H9 (cell line): ENCODE measurements at regions not wholly inside any gene's neighbourhood (a gene's known extent, or its start where the extent isn't known, plus 50 kb on each side); places are given as distances from the start of the nearest gene placed in this dataset.

Experiments used
- DNase-seq: peaks from one replicate; pipeline ENCODE4 v3.0.0-alpha.2; 2017
- H2AFZ ChIP-seq: one replicate; pipeline ENCODE4 v1.6.1; 2013; ENCODE audit warnings: mild to moderate bottlenecking, low read length, control low read depth, moderate library complexity
- H2AK5ac ChIP-seq: 2 replicates; pipeline ENCODE4 v1.6.1; 2013; ENCODE audit warnings: low read length, control low read depth, mixed read lengths; ENCODE audit not compliant: insufficient read length
- H2BK120ac ChIP-seq: one replicate; pipeline ENCODE4 v1.6.1; 2013; ENCODE audit warnings: low read depth, mild to moderate bottlenecking, low read length, control low read depth, inconsistent platforms; ENCODE audit not compliant: poor library complexity, severe bottlenecking
- H2BK12ac ChIP-seq: 2 replicates; pipeline ENCODE4 v1.6.1; 2013; ENCODE audit warnings: low read length, control low read depth, mixed read lengths, low read depth; ENCODE audit not compliant: insufficient read length
- H2BK15ac ChIP-seq: 2 replicates; pipeline ENCODE4 v1.6.1; 2013; ENCODE audit warnings: low read depth, low read length, control low read depth
- H2BK20ac ChIP-seq: one replicate; pipeline ENCODE4 v1.6.1; 2013; ENCODE audit warnings: low read depth, mild to moderate bottlenecking, low read length, control low read depth, inconsistent platforms; ENCODE audit not compliant: poor library complexity, severe bottlenecking
- H2BK5ac ChIP-seq: 2 replicates; pipeline ENCODE4 v1.6.1; 2013; ENCODE audit warnings: low read length, control low read depth, mixed read lengths; ENCODE audit not compliant: insufficient read length
- H3K14ac ChIP-seq: 2 replicates; pipeline ENCODE4 v1.6.1; 2013; ENCODE audit warnings: low read length, control low read depth; ENCODE audit not compliant: insufficient read depth
- H3K18ac ChIP-seq: 2 replicates; pipeline ENCODE4 v1.6.1; 2013; ENCODE audit warnings: low read depth, mild to moderate bottlenecking, mixed read lengths, low read length, control low read depth; ENCODE audit not compliant: insufficient read length
- H3K23ac ChIP-seq: 2 replicates; pipeline ENCODE4 v1.6.1; 2013; ENCODE audit warnings: low read length, control low read depth, mixed read lengths, low read depth; ENCODE audit not compliant: insufficient read length
- H3K23me2 ChIP-seq: 2 replicates; pipeline ENCODE4 v1.6.1; 2013; ENCODE audit warnings: low read depth, mild to moderate bottlenecking, mixed read lengths, low read length, control low read depth; ENCODE audit not compliant: insufficient read length, poor library complexity, severe bottlenecking
- H3K27ac ChIP-seq: 2 replicates; pipeline ENCODE4 v1.5.1; 2013; ENCODE audit warnings: low read length, control low read depth, mixed read lengths, low read depth; ENCODE audit not compliant: insufficient read length
- H3K27me3 ChIP-seq: 2 replicates; pipeline ENCODE4 v1.6.1; 2013; ENCODE audit warnings: low read length, control low read depth, inconsistent platforms; ENCODE audit not compliant: insufficient read depth
- H3K4ac ChIP-seq: 2 replicates; pipeline ENCODE4 v1.6.1; 2013; ENCODE audit warnings: low read depth, mild to moderate bottlenecking, control low read depth, inconsistent platforms, low read length, moderate library complexity
- H3K4me1 ChIP-seq: 2 replicates; pipeline ENCODE4 v1.6.1; 2013; ENCODE audit warnings: low read length, control low read depth, inconsistent platforms; ENCODE audit not compliant: insufficient read depth
- H3K4me2 ChIP-seq: 2 replicates; pipeline ENCODE4 v1.6.1; 2013; ENCODE audit warnings: low read length, control low read depth, mixed read lengths; ENCODE audit not compliant: insufficient read length, insufficient read depth
- H3K56ac ChIP-seq: 2 replicates; pipeline ENCODE4 v1.6.1; 2013; ENCODE audit warnings: low read depth, mild to moderate bottlenecking, mixed read lengths, low read length, control low read depth; ENCODE audit not compliant: insufficient read length
- H3K79me1 ChIP-seq: 2 replicates; pipeline ENCODE4 v1.6.1; 2013; ENCODE audit warnings: low read depth, mild to moderate bottlenecking, moderate library complexity, low read length, control low read depth, inconsistent platforms; ENCODE audit not compliant: insufficient read depth, poor library complexity, severe bottlenecking
- H3K79me2 ChIP-seq: 2 replicates; pipeline ENCODE4 v1.6.1; 2013; ENCODE audit warnings: low read length, control low read depth, inconsistent platforms; ENCODE audit not compliant: insufficient read depth
- H3K9ac ChIP-seq: 2 replicates; pipeline ENCODE4 v1.6.1; 2013; ENCODE audit warnings: low read length, control low read depth, mixed read lengths; ENCODE audit not compliant: insufficient read length; ENCODE audit errors: extremely low read depth
- H3K9me3 ChIP-seq: one replicate; pipeline ENCODE4 v1.6.1; 2013; ENCODE audit warnings: low read depth, low read length, inconsistent platforms; ENCODE audit not compliant: control insufficient read depth
- H3T11ph ChIP-seq: one replicate; pipeline ENCODE4 v1.6.1; 2013; ENCODE audit warnings: mild to moderate bottlenecking, low read length, control low read depth, inconsistent platforms
- H4K20me1 ChIP-seq: one replicate; pipeline ENCODE4 v1.6.1; 2013; ENCODE audit not compliant: control insufficient read depth, insufficient read length, insufficient read depth
- H4K5ac ChIP-seq: 2 replicates; pipeline ENCODE4 v1.6.1; 2013; ENCODE audit warnings: low read depth, mild to moderate bottlenecking, mixed read lengths, low read length, control low read depth; ENCODE audit not compliant: insufficient read length
- H4K8ac ChIP-seq: replicated peaks from 2 replicates; pipeline ENCODE4 v1.6.1; 2013; ENCODE audit warnings: low read length, control low read depth, mixed read lengths, low read depth; ENCODE audit not compliant: insufficient read length
- H4K91ac ChIP-seq: 2 replicates; pipeline ENCODE4 v1.6.1; 2013; ENCODE audit warnings: low read depth, mild to moderate bottlenecking, moderate library complexity, mixed read lengths, low read length, control low read depth; ENCODE audit not compliant: insufficient read length
- H3K27ac Mint-ChIP-seq, 3 experiments: 2 replicates in 2 of 3; 3 replicates in 1 of 3; pipeline ENCODE4 v1.8.0; 2020 to 2021; ENCODE audit warnings: mixed read lengths in 3 of 3, mild to moderate bottlenecking in 1 of 3, moderate library complexity in 1 of 3
- H3K27me3 Mint-ChIP-seq: 2 replicates; pipeline ENCODE4 v1.8.0; 2021; ENCODE audit warnings: low read depth, mild to moderate bottlenecking, moderate library complexity, mixed read lengths
- H3K36me3 Mint-ChIP-seq, 3 experiments: 2 replicates in 2 of 3; 3 replicates in 1 of 3; pipeline ENCODE4 v1.8.0; 2020 to 2021; ENCODE audit warnings: low read depth in 3 of 3, mixed read lengths in 3 of 3; ENCODE audit not compliant: insufficient read depth in 1 of 3
- H3K4me1 Mint-ChIP-seq, 2 experiments: 2 replicates each; pipeline ENCODE4 v1.8.0; 2020; ENCODE audit warnings: mixed read lengths in 2 of 2
- H3K4me3 Mint-ChIP-seq, 2 experiments: 2 replicates in 1 of 2; 3 replicates in 1 of 2; pipeline ENCODE4 v1.8.0; 2020 to 2021; ENCODE audit warnings: mild to moderate bottlenecking in 2 of 2, mixed read lengths in 2 of 2, moderate library complexity in 1 of 2
- H3K9me3 Mint-ChIP-seq, 2 experiments: 2 replicates in 1 of 2; 3 replicates in 1 of 2; pipeline ENCODE4 v1.8.0; 2020; ENCODE audit warnings: mild to moderate bottlenecking in 2 of 2, mixed read lengths in 2 of 2, moderate library complexity in 1 of 2
- CTCF ChIP-seq: fragments of 200-600 bp; sonication (generic); conservative IDR thresholded peaks from 3 replicates; pipeline ENCODE4 v1.8.0; 2021; ENCODE audit warnings: antibody characterized with exemption, mild to moderate bottlenecking

- no peak overlapping the region for H3K4ac ChIP-seq
- no peaks in the 10 kb centered on the region for H3K79me1 ChIP-seq
- TF ChIP-seq CTCF: no peak
- H3K27me3 Mint-ChIP-seq: peaks cover 59% of the 10 kb centered on the region
- H3K9ac ChIP-seq: no peak overlapping the region
- peaks cover 6 to 8% of the 10 kb centered on the region in 2 experiments; a peak in 4 of 5 replicates for H3K9me3 Mint-ChIP-seq
- no peak overlapping the region for H3K56ac ChIP-seq
- no peak overlapping the region for H2BK5ac ChIP-seq
- no peak overlapping the region for H3K27ac ChIP-seq
- H2AK5ac ChIP-seq: no peak overlapping the region
- H3K4me3 Mint-ChIP-seq: no peak overlapping the region
- no peak overlapping the region for H2AFZ ChIP-seq
- H3T11ph ChIP-seq: no peak overlapping the region
- H2BK15ac ChIP-seq: no peak overlapping the region
- H3K23ac ChIP-seq: no peak overlapping the region
- H2BK20ac ChIP-seq: no peak overlapping the region
- H3K18ac ChIP-seq: no peak overlapping the region
- no peaks in the 10 kb centered on the region for H3K23me2 ChIP-seq
- no peaks in the 10 kb centered on the region for H3K4me1 ChIP-seq
- H4K91ac ChIP-seq: no peak overlapping the region
- no peaks in the 10 kb centered on the region for H4K20me1 ChIP-seq
- no peak overlapping the region for H3K14ac ChIP-seq
- H3K36me3 Mint-ChIP-seq: no peaks in the 10 kb centered on the region; a peak in 1 of 7 replicates
- no peak overlapping the region for H2BK12ac ChIP-seq
- no peak overlapping the region for H2BK120ac ChIP-seq
- no peaks in the 10 kb centered on the region for H3K79me2 ChIP-seq
- no peaks in the 10 kb centered on the region for H3K9me3 ChIP-seq
- no peaks in the 10 kb centered on the region for H3K27me3 ChIP-seq
- H4K8ac ChIP-seq: no peak overlapping the region
- H4K5ac ChIP-seq: no peak overlapping the region
- no peak overlapping the region for H3K4me2 ChIP-seq
- no peak overlapping the region for H3K27ac Mint-ChIP-seq
- H3K4me1 Mint-ChIP-seq: peaks cover 0 to 4% of the 10 kb centered on the region in 2 experiments; a peak in 3 of 4 replicates
- DNase-seq: no peak
Observed at GRCh38 chr4:16438986-16439385, 212.7 kb upstream of the TAPT1 start.
